OCI-LY1 (cell line): ENCODE measurements at regions not wholly inside any gene's neighbourhood (a gene's known extent, or its start where the extent isn't known, plus 50 kb on each side); places are given as distances from the start of the nearest gene placed in this dataset.

Experiments used
- H2AFZ ChIP-seq: fragments of 200-600 bp; sonication (generic), shearing (Covaris generic); 2 replicates; pipeline ENCODE4 v1.6.0; 2014; ENCODE audit warnings: antibody characterized with exemption, mild to moderate bottlenecking, low read length
- H3F3A ChIP-seq: fragments of 200-600 bp; sonication (generic), shearing (Covaris generic); 2 replicates; pipeline ENCODE4 v1.6.0; 2014; ENCODE audit warnings: mild to moderate bottlenecking, antibody characterized with exemption, low read length, moderate library complexity; ENCODE audit not compliant: insufficient read depth
- H3K27ac ChIP-seq: fragments of 200-600 bp; sonication (generic); 2 replicates; pipeline ENCODE4 v1.5.1; 2014; ENCODE audit warnings: low read length, mixed run types, mild to moderate bottlenecking, low read depth; ENCODE audit not compliant: poor library complexity, severe bottlenecking
- H3K27me3 ChIP-seq: fragments of 200-600 bp; sonication (generic); 2 replicates; pipeline ENCODE4 v1.6.0; 2014; ENCODE audit warnings: antibody characterized with exemption, mild to moderate bottlenecking, low read length, moderate library complexity; ENCODE audit not compliant: insufficient read depth
- H3K36me3 ChIP-seq: fragments of 200-600 bp; sonication (generic); 2 replicates; pipeline ENCODE4 v1.6.1; 2014; ENCODE audit warnings: mild to moderate bottlenecking, antibody characterized with exemption, low read length, moderate library complexity, mixed read lengths; ENCODE audit not compliant: insufficient read depth
- H3K4me1 ChIP-seq: fragments of 200-600 bp; sonication (generic); 2 replicates; pipeline ENCODE4 v1.5.1; 2014; ENCODE audit warnings: mild to moderate bottlenecking, low read length, moderate library complexity; ENCODE audit not compliant: insufficient read depth, severe bottlenecking
- H3K4me2 ChIP-seq: fragments of 200-600 bp; sonication (generic), shearing (Covaris generic); 2 replicates; pipeline ENCODE4 v1.6.1; 2014; ENCODE audit warnings: low read length
- H3K4me3 ChIP-seq: fragments of 200-600 bp; sonication (generic); 2 replicates; pipeline ENCODE4 v1.5.1; 2014; ENCODE audit warnings: low read length, low read depth, mild to moderate bottlenecking, mixed read lengths; ENCODE audit not compliant: poor library complexity, severe bottlenecking
- H3K79me2 ChIP-seq: fragments of 200-600 bp; shearing (Covaris generic); 2 replicates; pipeline ENCODE4 v1.6.1; 2016; ENCODE audit warnings: mixed run types, low read length, mixed read lengths; ENCODE audit not compliant: insufficient read depth
- H3K9ac ChIP-seq: fragments of 200-600 bp; sonication (generic), shearing (Covaris generic); 2 replicates; pipeline ENCODE4 v1.6.1; 2014; ENCODE audit warnings: mild to moderate bottlenecking, low read length, mixed read lengths
- H3K9me2 ChIP-seq: fragments of 200-600 bp; sonication (generic), shearing (Covaris generic); 2 replicates; pipeline ENCODE4 v1.6.1; 2014; ENCODE audit warnings: low read depth, mild to moderate bottlenecking, low read length, mixed read lengths
- H3K9me3 ChIP-seq: fragments of 200-600 bp; shearing (Covaris generic); 2 replicates; pipeline ENCODE4 v1.6.1; 2014; ENCODE audit warnings: low read length, mixed read lengths
- H4K20me1 ChIP-seq: fragments of 200-600 bp; sonication (generic), shearing (Covaris generic); 2 replicates; pipeline ENCODE4 v1.6.0; 2016; ENCODE audit warnings: mild to moderate bottlenecking, low read length; ENCODE audit not compliant: insufficient read depth
- EZH2 ChIP-seq: fragments of 200-600 bp; sonication (generic), shearing (Covaris generic); IDR thresholded peaks from 2 replicates; pipeline ENCODE4 v1.8.0; 2017; ENCODE audit warnings: borderline replicate concordance, mixed run types, mild to moderate bottlenecking, antibody characterized with exemption, low read length, moderate library complexity, mixed read lengths
- TF ChIP-seq, protein P1 (sequence below): fragments of 200-600 bp; sonication (generic), shearing (Covaris generic); IDR thresholded peaks from 2 replicates; pipeline ENCODE4 v1.5.1; 2017; ENCODE audit warnings: mild to moderate bottlenecking, antibody characterized with exemption, low read length, moderate library complexity, mixed read lengths

DNA sequence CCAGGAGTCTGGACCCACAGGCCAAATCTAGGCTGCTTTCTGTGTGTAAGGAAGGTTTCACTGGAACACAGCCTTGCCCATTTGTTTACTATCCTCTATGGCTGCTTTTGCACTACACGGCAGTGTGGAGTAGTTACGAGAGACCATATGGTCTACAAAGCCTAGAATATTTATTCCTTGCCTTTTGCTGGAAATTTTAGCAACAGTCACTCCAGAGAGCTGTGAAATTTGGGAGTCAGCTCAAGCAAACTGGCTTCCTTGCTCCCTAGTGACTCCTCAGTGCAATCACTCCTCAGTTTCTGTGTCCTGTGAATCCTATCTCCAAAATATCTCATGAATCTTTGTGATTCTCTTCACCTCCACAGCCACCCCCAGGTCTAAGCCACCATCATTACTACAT is 99.0 kb upstream of the CPEB2 start:
- TF ChIP-seq, protein P1, sequence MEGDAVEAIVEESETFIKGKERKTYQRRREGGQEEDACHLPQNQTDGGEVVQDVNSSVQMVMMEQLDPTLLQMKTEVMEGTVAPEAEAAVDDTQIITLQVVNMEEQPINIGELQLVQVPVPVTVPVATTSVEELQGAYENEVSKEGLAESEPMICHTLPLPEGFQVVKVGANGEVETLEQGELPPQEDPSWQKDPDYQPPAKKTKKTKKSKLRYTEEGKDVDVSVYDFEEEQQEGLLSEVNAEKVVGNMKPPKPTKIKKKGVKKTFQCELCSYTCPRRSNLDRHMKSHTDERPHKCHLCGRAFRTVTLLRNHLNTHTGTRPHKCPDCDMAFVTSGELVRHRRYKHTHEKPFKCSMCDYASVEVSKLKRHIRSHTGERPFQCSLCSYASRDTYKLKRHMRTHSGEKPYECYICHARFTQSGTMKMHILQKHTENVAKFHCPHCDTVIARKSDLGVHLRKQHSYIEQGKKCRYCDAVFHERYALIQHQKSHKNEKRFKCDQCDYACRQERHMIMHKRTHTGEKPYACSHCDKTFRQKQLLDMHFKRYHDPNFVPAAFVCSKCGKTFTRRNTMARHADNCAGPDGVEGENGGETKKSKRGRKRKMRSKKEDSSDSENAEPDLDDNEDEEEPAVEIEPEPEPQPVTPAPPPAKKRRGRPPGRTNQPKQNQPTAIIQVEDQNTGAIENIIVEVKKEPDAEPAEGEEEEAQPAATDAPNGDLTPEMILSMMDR: no peak
- no peak for TF ChIP-seq EZH2
- Histone ChIP-seq H3K9ac (no peak overlapping the region), H3K9me3 (no peaks in the 10 kb centered on the region)

DNA sequence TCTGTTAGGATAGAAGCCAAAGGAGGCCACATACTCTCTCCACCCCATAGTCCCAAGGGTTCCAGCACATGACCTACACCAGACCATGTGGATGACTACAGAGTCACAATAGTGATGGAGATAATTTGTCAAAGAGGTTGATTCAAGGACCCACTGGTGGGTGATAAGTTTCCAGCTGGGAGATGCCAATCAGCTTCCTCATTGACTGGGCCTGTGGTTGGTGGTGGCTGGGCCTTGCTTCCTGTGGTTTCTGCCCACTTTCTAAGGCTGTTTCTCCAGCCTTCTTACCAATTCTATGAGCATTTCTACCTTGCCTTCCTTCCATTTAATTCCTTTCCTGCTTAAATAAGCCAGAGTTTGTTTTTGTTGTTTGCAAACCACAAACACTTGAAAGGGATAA is 95.5 kb upstream of the CPEB2 start:
- H3K9ac ChIP-seq: no peak overlapping the region
- H2AFZ ChIP-seq: no peak overlapping the region
- no peaks in the 10 kb centered on the region for H3K36me3 ChIP-seq
- H4K20me1 ChIP-seq: no peaks in the 10 kb centered on the region
- H3K27me3 ChIP-seq: no peaks in the 10 kb centered on the region
- no peaks in the 10 kb centered on the region for H3F3A ChIP-seq
- H3K4me3 ChIP-seq: no peak overlapping the region
- no peaks in the 10 kb centered on the region for H3K79me2 ChIP-seq
- no peak overlapping the region for H3K4me2 ChIP-seq
- no peak for TF ChIP-seq EZH2
- TF ChIP-seq, protein P1: no peak
- no peaks in the 10 kb centered on the region for H3K9me3 ChIP-seq
- H3K27ac ChIP-seq: no peak overlapping the region
- H3K9me2 ChIP-seq: no peaks in the 10 kb centered on the region
- no peaks in the 10 kb centered on the region for H3K4me1 ChIP-seq

More for the DNA sequence above, 99.0 kb upstream of the CPEB2 start:
- no peaks in the 10 kb centered on the region for H3K9me2 ChIP-seq
- no peak overlapping the region for H3K4me3 ChIP-seq
- no peak overlapping the region for H2AFZ ChIP-seq
- no peaks in the 10 kb centered on the region for H3K79me2 ChIP-seq
- H3K27ac ChIP-seq: no peak overlapping the region
- H3K36me3 ChIP-seq: no peaks in the 10 kb centered on the region
- no peaks in the 10 kb centered on the region for H3K27me3 ChIP-seq
- H3K4me2 ChIP-seq: no peak overlapping the region
- no peaks in the 10 kb centered on the region for H3F3A ChIP-seq
- no peaks in the 10 kb centered on the region for H3K4me1 ChIP-seq
- H4K20me1 ChIP-seq: no peaks in the 10 kb centered on the region

DNA sequence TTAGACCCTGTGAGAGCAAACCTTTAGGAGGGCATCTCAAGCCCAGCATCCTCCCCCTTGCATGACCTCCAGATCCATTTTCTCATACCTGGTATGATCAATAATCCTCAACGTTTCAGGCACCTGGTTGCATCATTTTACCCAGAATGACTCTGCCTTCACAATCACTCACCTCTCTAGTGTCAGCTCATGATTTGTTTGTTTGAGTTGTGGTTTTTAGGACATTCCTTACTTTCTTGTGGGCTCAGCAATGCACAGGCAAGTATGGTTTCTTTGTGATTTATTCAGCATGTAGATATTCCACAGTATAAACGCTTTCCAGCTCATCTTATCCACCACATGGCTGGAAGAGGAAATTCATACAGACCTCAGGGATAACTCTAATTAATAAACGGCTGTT is 93.6 kb upstream of the CPEB2 start:
- Histone ChIP-seq H3K27ac (no peak overlapping the region), H3K9me3 (no peaks in the 10 kb centered on the region), H3K4me1 (no peaks in the 10 kb centered on the region), H3K9ac (no peak overlapping the region), H4K20me1 (no peaks in the 10 kb centered on the region), H2AFZ (no peak overlapping the region), H3K79me2 (no peaks in the 10 kb centered on the region), H3K4me2 (no peak overlapping the region), H3K36me3 (no peaks in the 10 kb centered on the region), H3K27me3 (no peaks in the 10 kb centered on the region), H3K4me3 (no peak overlapping the region), H3K9me2 (no peaks in the 10 kb centered on the region), H3F3A (no peaks in the 10 kb centered on the region)
- TF ChIP-seq, protein P1: no peak
- TF ChIP-seq EZH2: no peak
